Mesothelial cell of epicardium (in vitro differentiated cells): ENCODE measurements at regions not wholly inside any gene's neighbourhood (a gene's known extent, or its start where the extent isn't known, plus 50 kb on each side); places are given as distances from the start of the nearest gene placed in this dataset.

Experiments used
- DNase-seq, 2 experiments: peaks; one replicate each; pipeline ENCODE4 v3.0.0; 2021; ENCODE audit warnings: low spot score in 2 of 2; ENCODE audit not compliant: unreplicated experiment in 2 of 2
- H3K27ac Mint-ChIP-seq: 2 replicates; pipeline ENCODE4 v1.8.0; 2021; ENCODE audit warnings: mixed read lengths
- H3K27me3 Mint-ChIP-seq: 2 replicates; pipeline ENCODE4 v1.8.0; 2021; ENCODE audit warnings: low read depth, mixed read lengths
- H3K36me3 Mint-ChIP-seq: 2 replicates; pipeline ENCODE4 v1.8.0; 2021; ENCODE audit warnings: mixed read lengths
- H3K4me1 Mint-ChIP-seq: 2 replicates; pipeline ENCODE4 v1.8.0; 2021; ENCODE audit warnings: mixed read lengths
- H3K4me3 Mint-ChIP-seq: 2 replicates; pipeline ENCODE4 v1.8.0; 2021; ENCODE audit warnings: mild to moderate bottlenecking, moderate library complexity, mixed read lengths
- H3K9me3 Mint-ChIP-seq: 2 replicates; pipeline ENCODE4 v1.8.0; 2021; ENCODE audit warnings: mixed read lengths
- TF ChIP-seq, protein P1 (sequence below): fragments of 200-600 bp; sonication (generic); IDR thresholded peaks from one replicate; pipeline ENCODE4 v1.5.0; 2021; ENCODE audit warnings: antibody characterized with exemption; ENCODE audit not compliant: unreplicated experiment

DNA sequence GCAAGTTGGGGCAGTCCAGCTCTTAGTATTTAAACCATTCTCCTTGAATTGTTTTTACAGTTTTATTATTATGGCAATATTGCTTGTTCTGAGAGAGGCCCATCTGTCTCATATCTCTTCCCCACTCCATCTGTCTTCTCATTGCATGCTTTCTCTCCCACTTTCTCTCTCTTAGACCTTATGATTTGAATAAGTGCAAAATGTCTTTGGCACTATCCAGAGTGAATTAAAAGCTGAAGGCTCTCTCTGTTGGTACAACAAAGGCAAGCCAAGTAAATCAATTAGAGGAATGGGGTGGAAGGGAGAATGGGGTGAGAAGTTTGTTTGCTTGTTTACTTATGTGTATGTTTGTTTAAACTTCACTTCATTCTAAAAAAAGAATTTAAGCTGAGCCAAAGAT lies 195.3 kb upstream of the RFX3 start:
- H3K36me3 Mint-ChIP-seq, result no peaks in the 10 kb centered on the region
- no peak for DNase-seq
- no peaks in the 10 kb centered on the region for H3K4me1 Mint-ChIP-seq
- TF ChIP-seq, protein P1, sequence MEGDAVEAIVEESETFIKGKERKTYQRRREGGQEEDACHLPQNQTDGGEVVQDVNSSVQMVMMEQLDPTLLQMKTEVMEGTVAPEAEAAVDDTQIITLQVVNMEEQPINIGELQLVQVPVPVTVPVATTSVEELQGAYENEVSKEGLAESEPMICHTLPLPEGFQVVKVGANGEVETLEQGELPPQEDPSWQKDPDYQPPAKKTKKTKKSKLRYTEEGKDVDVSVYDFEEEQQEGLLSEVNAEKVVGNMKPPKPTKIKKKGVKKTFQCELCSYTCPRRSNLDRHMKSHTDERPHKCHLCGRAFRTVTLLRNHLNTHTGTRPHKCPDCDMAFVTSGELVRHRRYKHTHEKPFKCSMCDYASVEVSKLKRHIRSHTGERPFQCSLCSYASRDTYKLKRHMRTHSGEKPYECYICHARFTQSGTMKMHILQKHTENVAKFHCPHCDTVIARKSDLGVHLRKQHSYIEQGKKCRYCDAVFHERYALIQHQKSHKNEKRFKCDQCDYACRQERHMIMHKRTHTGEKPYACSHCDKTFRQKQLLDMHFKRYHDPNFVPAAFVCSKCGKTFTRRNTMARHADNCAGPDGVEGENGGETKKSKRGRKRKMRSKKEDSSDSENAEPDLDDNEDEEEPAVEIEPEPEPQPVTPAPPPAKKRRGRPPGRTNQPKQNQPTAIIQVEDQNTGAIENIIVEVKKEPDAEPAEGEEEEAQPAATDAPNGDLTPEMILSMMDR, result no peak
- H3K27ac Mint-ChIP-seq, result no peak overlapping the region
- no peaks in the 10 kb centered on the region for H3K27me3 Mint-ChIP-seq
- peaks cover 18% of the 10 kb centered on the region for H3K9me3 Mint-ChIP-seq
- no peak overlapping the region for H3K4me3 Mint-ChIP-seq

DNA sequence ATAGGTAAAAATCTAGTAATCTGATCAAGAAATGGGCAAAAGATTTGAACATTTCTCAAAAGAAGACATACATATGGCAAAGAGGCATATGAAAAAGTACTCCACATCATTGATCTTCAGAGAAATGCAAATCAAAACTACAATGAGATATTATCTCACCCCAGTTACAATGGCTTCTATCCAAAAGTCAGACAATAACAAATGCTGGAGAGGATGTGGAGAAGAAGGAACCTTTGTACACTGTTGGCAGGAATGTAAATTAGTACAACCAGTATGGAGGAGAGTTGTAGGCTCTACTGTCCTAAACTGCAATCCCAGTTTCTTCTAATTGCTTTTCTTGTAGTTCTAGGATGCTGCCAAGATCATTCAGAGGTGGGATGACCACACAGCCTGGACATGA lies 193.5 kb upstream of the RFX3 start:
- no peaks in the 10 kb centered on the region for H3K27me3 Mint-ChIP-seq
- no peaks in the 10 kb centered on the region for H3K4me1 Mint-ChIP-seq
- no peak overlapping the region for H3K4me3 Mint-ChIP-seq
- H3K9me3 Mint-ChIP-seq, result peaks cover 15% of the 10 kb centered on the region
- TF ChIP-seq, protein P1, result no peak
- no peaks in the 10 kb centered on the region for H3K36me3 Mint-ChIP-seq
- DNase-seq, result no peak
- H3K27ac Mint-ChIP-seq, result no peak overlapping the region

DNA sequence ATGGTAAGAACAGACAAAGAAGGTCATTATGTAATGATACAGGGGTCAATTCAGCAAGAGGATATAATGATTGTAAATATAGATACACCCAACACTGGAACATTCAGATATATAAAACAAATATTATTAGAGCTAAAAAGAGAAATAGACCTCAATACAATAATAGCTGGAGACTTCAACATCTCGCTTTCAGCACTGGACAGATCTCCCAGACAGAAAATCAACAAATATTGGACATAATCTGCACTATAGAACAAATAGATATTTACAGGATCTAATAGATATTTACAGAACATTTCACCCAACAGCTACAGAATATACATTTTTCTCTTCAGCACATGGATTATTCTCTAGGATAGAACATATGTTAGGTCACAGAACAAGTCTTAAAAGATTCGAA lies 190.6 kb upstream of the RFX3 start:
- H3K27me3 Mint-ChIP-seq, result no peaks in the 10 kb centered on the region
- peaks cover 8% of the 10 kb centered on the region for H3K9me3 Mint-ChIP-seq
- no peak for DNase-seq
- H3K36me3 Mint-ChIP-seq, result no peaks in the 10 kb centered on the region
- no peak overlapping the region for H3K27ac Mint-ChIP-seq
- TF ChIP-seq, protein P1, result no peak
- no peak overlapping the region for H3K4me3 Mint-ChIP-seq
- H3K4me1 Mint-ChIP-seq, result no peaks in the 10 kb centered on the region

DNA sequence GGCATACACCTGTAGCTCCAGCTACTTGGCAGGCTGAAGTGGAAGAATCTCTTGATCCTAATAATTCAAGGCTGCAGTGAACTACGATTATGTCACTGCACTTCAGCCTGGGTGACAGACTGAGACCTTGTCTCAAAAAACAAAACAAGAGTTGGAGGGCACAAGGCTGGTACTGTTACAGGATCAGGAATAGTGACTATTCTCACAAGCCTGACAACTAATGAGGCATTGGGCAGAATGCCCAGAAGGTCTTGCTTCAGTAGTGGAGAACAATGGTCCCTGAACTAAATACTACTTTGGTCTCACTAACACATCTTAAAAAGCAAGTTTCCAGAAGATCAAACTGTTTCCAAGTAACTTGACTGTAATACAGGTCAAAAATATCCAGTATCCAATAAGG lies 182.9 kb upstream of the RFX3 start:
- no peak for DNase-seq
- Mint-ChIP-seq H3K4me1 (no peaks in the 10 kb centered on the region), H3K9me3 (peaks cover 4% of the 10 kb centered on the region), H3K27ac (no peak overlapping the region), H3K4me3 (no peak overlapping the region), H3K27me3 (peaks cover 1% of the 10 kb centered on the region), H3K36me3 (no peaks in the 10 kb centered on the region)
- TF ChIP-seq, protein P1, result no peak

DNA sequence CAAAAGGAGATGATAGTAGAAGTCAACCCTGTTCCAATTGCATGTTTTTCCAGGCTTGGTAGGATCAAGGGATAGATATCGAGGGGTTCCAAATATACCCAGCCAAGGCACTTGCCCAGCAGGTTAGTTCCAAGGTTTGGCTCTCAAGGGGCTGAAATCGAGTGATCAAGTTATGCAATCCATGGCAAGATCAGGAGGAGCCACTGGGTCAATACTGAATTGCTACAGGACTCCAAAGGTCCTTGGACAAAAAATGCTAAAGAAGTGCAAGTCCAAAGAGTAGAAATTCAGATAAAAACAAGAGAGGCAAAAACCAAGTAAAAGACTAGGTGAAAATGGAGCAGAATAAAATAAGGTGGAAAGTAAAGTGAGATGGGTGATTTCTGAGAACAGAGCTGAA lies 179.1 kb upstream of the RFX3 start:
- H3K4me3 Mint-ChIP-seq, result no peak overlapping the region
- peaks cover 4% of the 10 kb centered on the region for H3K9me3 Mint-ChIP-seq
- peaks cover 5% of the 10 kb centered on the region for H3K4me1 Mint-ChIP-seq
- H3K36me3 Mint-ChIP-seq, result no peaks in the 10 kb centered on the region
- TF ChIP-seq, protein P1, result no peak
- no peak overlapping the region for H3K27ac Mint-ChIP-seq
- no peak for DNase-seq
- no peaks in the 10 kb centered on the region for H3K27me3 Mint-ChIP-seq

DNA sequence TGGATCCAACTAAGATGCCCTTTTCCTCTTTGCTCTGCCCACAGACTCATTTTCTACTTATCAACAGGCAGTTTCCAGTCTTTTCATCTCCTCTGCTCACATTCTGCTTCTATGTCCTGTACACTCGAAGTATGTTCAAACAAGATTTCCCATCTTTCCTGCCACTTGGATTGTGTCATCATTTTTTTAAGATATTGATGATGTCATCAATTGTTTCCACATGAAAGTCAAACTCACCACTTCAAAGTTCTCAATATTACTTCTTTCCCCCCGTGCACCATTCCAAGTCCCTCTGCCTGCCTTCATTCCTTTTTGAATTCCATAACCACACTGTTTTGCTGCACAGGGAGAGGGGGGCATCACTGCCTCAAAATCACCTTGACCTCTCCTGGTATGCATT lies 175.0 kb upstream of the RFX3 start:
- Mint-ChIP-seq H3K4me3 (no peak overlapping the region), H3K27me3 (no peaks in the 10 kb centered on the region), H3K9me3 (no peaks in the 10 kb centered on the region), H3K27ac (no peak overlapping the region), H3K4me1 (peaks cover 9% of the 10 kb centered on the region), H3K36me3 (no peaks in the 10 kb centered on the region)
- TF ChIP-seq, protein P1, result no peak
- DNase-seq, result no peak
